Body of pancreas (tissue), 4 donors: ENCODE measurements at regions not wholly inside any gene's neighbourhood (a gene's known extent, or its start where the extent isn't known, plus 50 kb on each side); places are given as distances from the start of the nearest gene placed in this dataset.

Source experiments
- ATAC-seq: fragments of 150-250 bp; one replicate; pipeline ENCODE4 v1.9.1; 2016
- DNase-seq, 4 donors: peaks; one replicate each; pipeline ENCODE4 v3.0.0-alpha.2; 2019
- H3K27ac ChIP-seq, 4 donors: fragments of 200-600 bp; sonication (generic); 1 replicate in 3 of 4; 2 replicates in 1 of 4; pipeline versions ENCODE4 v1.5.1 to v1.6.1; 2016 to 2019; ENCODE audit warnings: mild to moderate bottlenecking in 1 of 4, mixed read lengths in 1 of 4, moderate library complexity in 1 of 4
- H3K27me3 ChIP-seq, 2 donors: fragments of 200-600 bp; sonication (generic); one replicate each; pipeline ENCODE4 v1.6.0; 2016; ENCODE audit warnings: mild to moderate bottlenecking in 1 of 2
- H3K36me3 ChIP-seq, 2 donors: fragments of 200-600 bp; sonication (generic); replicated peaks in 1 of 2; 2 replicates each; pipeline ENCODE4 v1.5.1; 2016; ENCODE audit warnings: low read depth in 2 of 2; ENCODE audit not compliant: insufficient read depth in 1 of 2
- H3K4me1 ChIP-seq: fragments of 200-600 bp; sonication (generic); one replicate; pipeline ENCODE4 v1.6.0; 2016
- H3K4me3 ChIP-seq, 2 donors: fragments of 200-600 bp; sonication (generic); 1 replicate in 1 of 2; 2 replicates in 1 of 2; pipeline ENCODE4 v1.5.1; 2016 to 2019
- H3K9me3 ChIP-seq, 3 donors: fragments of 200-600 bp; sonication (generic); 1 replicate in 2 of 3; 2 replicates in 1 of 3; pipeline ENCODE4 v1.5.1; 2016
- CTCF ChIP-seq, 7 experiments: fragments of 450-650 bp in 4 of 7; fragments of 200-600 bp in 3 of 7; sonication (generic) in 3 of 7; IDR thresholded peaks; one replicate each; pipeline ENCODE4 v1.5.1; 2016 to 2019; ENCODE audit warnings: antibody characterized with exemption in 7 of 7
- POLR2A ChIP-seq, 3 donors: fragments of 450-650 bp; IDR thresholded peaks; one replicate each; pipeline ENCODE4 v1.6.1; 2016; ENCODE audit warnings: antibody characterized with exemption in 3 of 3, mild to moderate bottlenecking in 2 of 3
- WGBS, 2 donors: methylation state at CpG; one replicate each; pipeline ENCODE4 v1.1.5; 2017; 5-methylcytosine and 5-hydroxymethylcytosine counted together
- intact Hi-C: fragments of 100-400 bp; cut with DNase I; formaldehyde crosslinking; loops from one replicate; pipeline ENCODE4 v1.15.1; 2023

- Histone ChIP-seq H3K4me1 (no peaks in the 10 kb centered on the region), H3K27me3 (no peaks in the 10 kb centered on the region), H3K9me3 (no peaks in the 10 kb centered on the region), H3K36me3 (no peaks in the 10 kb centered on the region), H3K4me3 (no peak overlapping the region), H3K27ac (no peak overlapping the region)
- WGBS, 2 donors: 57 to 59% methylated on average over 3 of the region's 3 CpGs
- no peak for TF ChIP-seq POLR2A (IDR thresholded peaks at IDR 0.05)
- TF ChIP-seq CTCF (IDR thresholded peaks at IDR 0.05): no peak
- intact Hi-C loops: no loop called here
- ATAC-seq: no peak
- DNase-seq: no peak
Measured at GRCh38 chr4:32776435-32777203, 2056.4 kb downstream of the PCDH7 start.

GRCh38 chr4:32778025-32778424 is 2057.9 kb downstream of the PCDH7 start:
- Histone ChIP-seq H3K27me3 (no peaks in the 10 kb centered on the region), H3K36me3 (no peaks in the 10 kb centered on the region), H3K27ac (no peak overlapping the region), H3K4me3 (no peak overlapping the region), H3K4me1 (no peaks in the 10 kb centered on the region), H3K9me3 (no peaks in the 10 kb centered on the region)
- ATAC-seq (no peak), DNase-seq (no peak)
- TF ChIP-seq CTCF (IDR thresholded peaks at IDR 0.05) (no peak), POLR2A (IDR thresholded peaks at IDR 0.05) (no peak)
- WGBS, 2 donors: 90 to 100% methylated on average over 1 of the region's 1 CpG
- intact Hi-C loops: no loop called here

GRCh38 chr4:32778938-32779337 is 2058.8 kb downstream of the PCDH7 start:
- TF ChIP-seq POLR2A (IDR thresholded peaks at IDR 0.05) (no peak), CTCF (IDR thresholded peaks at IDR 0.05) (no peak)
- H3K4me1 ChIP-seq: no peaks in the 10 kb centered on the region
- H3K27ac ChIP-seq: no peak overlapping the region
- H3K27me3 ChIP-seq: no peaks in the 10 kb centered on the region
- H3K9me3 ChIP-seq: no peaks in the 10 kb centered on the region
- DNase-seq (no peak), ATAC-seq (no peak)
- WGBS, 2 donors: 36 to 45% methylated on average over 1 of the region's 1 CpG
- H3K4me3 ChIP-seq: no peak overlapping the region
- intact Hi-C loops: no loop called here
- no peaks in the 10 kb centered on the region for H3K36me3 ChIP-seq

- Histone ChIP-seq H3K4me1 (no peaks in the 10 kb centered on the region), H3K27ac (no peak overlapping the region), H3K36me3 (no peaks in the 10 kb centered on the region), H3K9me3 (no peaks in the 10 kb centered on the region), H3K27me3 (no peaks in the 10 kb centered on the region), H3K4me3 (no peak overlapping the region)
- intact Hi-C loops: no loop called here
- TF ChIP-seq CTCF (IDR thresholded peaks at IDR 0.05) (no peak), POLR2A (IDR thresholded peaks at IDR 0.05) (no peak)
- no peak for DNase-seq
- no peak for ATAC-seq
Measured at GRCh38 chr4:32789026-32789608, 2068.9 kb downstream of the PCDH7 start.

- Histone ChIP-seq H3K27ac (no peak overlapping the region), H3K27me3 (no peaks in the 10 kb centered on the region), H3K9me3 (no peaks in the 10 kb centered on the region), H3K4me1 (no peaks in the 10 kb centered on the region), H3K36me3 (no peaks in the 10 kb centered on the region), H3K4me3 (no peak overlapping the region)
- TF ChIP-seq POLR2A (IDR thresholded peaks at IDR 0.05) (no peak), CTCF (IDR thresholded peaks at IDR 0.05) (no peak)
- ATAC-seq (no peak), DNase-seq (no peak)
- intact Hi-C loops: no loop called here
- 38 to 73% methylated on average over 1 of the region's 1 CpG for WGBS, 2 donors
Measured at GRCh38 chr4:32790803-32791202, 2070.6 kb downstream of the PCDH7 start.
